Cardiac muscle cell (in vitro differentiated cells and primary cell): ENCODE measurements at regions not wholly inside any gene's neighbourhood (a gene's known extent, or its start where the extent isn't known, plus 50 kb on each side); places are given as distances from the start of the nearest gene placed in this dataset.

Experiments
- DNase-seq, 2 donors: peaks; one replicate each; pipeline versions ENCODE4 v3.0.0 to v3.0.0-alpha.2; 2010 to 2017; ENCODE audit warnings: low read depth in 1 of 2, low spot score in 1 of 2
- H3K27ac ChIP-seq: fragments of 200-600 bp; sonication (generic); 2 replicates; pipeline ENCODE4 v1.5.1; 2016
- H3K27me3 ChIP-seq: fragments of 200-600 bp; sonication (generic); 2 replicates; pipeline ENCODE4 v1.6.0; 2016; ENCODE audit warnings: control low read depth
- H3K36me3 ChIP-seq: fragments of 200-600 bp; sonication (generic); 2 replicates; pipeline ENCODE4 v1.5.1; 2016; ENCODE audit warnings: control low read depth
- H3K4me1 ChIP-seq: fragments of 200-600 bp; sonication (generic); 2 replicates; pipeline ENCODE4 v1.8.1; 2017; ENCODE audit warnings: low read depth, mild to moderate bottlenecking, mixed run types
- H3K4me3 ChIP-seq: fragments of 200-600 bp; sonication (generic); 2 replicates; pipeline ENCODE4 v1.5.1; 2016; ENCODE audit warnings: mild to moderate bottlenecking
- H3K9me3 ChIP-seq: fragments of 200-600 bp; sonication (generic); 2 replicates; pipeline ENCODE4 v1.5.1; 2017; ENCODE audit warnings: low read depth, mild to moderate bottlenecking, control low read depth
- TF ChIP-seq, protein P1 (sequence below): IDR thresholded peaks from 2 replicates; pipeline ENCODE4 v1.5.1; 2012; ENCODE audit warnings: low read depth, mild to moderate bottlenecking, low read length

DNA sequence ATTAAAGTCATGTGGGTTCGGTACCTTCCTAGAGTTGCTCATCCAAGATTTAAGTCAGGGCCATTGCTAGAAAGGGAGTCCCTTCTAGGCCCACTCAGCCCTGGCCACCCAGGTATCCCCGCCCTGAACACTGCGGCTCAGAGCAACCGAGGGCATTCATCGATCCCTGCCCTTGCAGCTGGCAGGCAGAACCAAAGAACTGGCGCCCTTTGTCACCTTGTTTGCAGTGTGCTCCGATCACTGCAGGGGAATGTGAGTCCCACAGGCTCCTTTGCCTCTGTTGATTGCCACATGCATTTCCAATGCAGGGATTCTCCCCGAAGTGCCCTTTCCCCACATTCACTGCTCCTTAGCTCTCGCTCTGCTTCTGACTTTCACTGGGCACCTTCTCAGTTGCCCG lies 108.5 kb downstream of the CMPK2 start:
- H3K4me1 ChIP-seq = no peaks in the 10 kb centered on the region
- no peak for DNase-seq
- H3K9me3 ChIP-seq = no peaks in the 10 kb centered on the region
- TF ChIP-seq, protein P1, sequence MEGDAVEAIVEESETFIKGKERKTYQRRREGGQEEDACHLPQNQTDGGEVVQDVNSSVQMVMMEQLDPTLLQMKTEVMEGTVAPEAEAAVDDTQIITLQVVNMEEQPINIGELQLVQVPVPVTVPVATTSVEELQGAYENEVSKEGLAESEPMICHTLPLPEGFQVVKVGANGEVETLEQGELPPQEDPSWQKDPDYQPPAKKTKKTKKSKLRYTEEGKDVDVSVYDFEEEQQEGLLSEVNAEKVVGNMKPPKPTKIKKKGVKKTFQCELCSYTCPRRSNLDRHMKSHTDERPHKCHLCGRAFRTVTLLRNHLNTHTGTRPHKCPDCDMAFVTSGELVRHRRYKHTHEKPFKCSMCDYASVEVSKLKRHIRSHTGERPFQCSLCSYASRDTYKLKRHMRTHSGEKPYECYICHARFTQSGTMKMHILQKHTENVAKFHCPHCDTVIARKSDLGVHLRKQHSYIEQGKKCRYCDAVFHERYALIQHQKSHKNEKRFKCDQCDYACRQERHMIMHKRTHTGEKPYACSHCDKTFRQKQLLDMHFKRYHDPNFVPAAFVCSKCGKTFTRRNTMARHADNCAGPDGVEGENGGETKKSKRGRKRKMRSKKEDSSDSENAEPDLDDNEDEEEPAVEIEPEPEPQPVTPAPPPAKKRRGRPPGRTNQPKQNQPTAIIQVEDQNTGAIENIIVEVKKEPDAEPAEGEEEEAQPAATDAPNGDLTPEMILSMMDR = no peak
- no peaks in the 10 kb centered on the region for H3K36me3 ChIP-seq
- no peak overlapping the region for H3K4me3 ChIP-seq
- no peak overlapping the region for H3K27ac ChIP-seq
- no peaks in the 10 kb centered on the region for H3K27me3 ChIP-seq

- H3K4me3 ChIP-seq = no peak overlapping the region
- H3K4me1 ChIP-seq = no peaks in the 10 kb centered on the region
- H3K27ac ChIP-seq = no peak overlapping the region
- TF ChIP-seq, protein P1 = no peak
- no peaks in the 10 kb centered on the region for H3K36me3 ChIP-seq
- DNase-seq = no peak
- no peaks in the 10 kb centered on the region for H3K27me3 ChIP-seq
- no peaks in the 10 kb centered on the region for H3K9me3 ChIP-seq
These were observed 106.0 kb downstream of the CMPK2 start for GRCh38 chr2:6759689-6760088.

- no peak overlapping the region for H3K27ac ChIP-seq
- no peaks in the 10 kb centered on the region for H3K27me3 ChIP-seq
- H3K36me3 ChIP-seq = no peaks in the 10 kb centered on the region
- no peaks in the 10 kb centered on the region for H3K9me3 ChIP-seq
- TF ChIP-seq, protein P1 = no peak
- no peak overlapping the region for H3K4me3 ChIP-seq
- H3K4me1 ChIP-seq = no peaks in the 10 kb centered on the region
- DNase-seq = no peak
These were observed 105.6 kb downstream of the CMPK2 start for GRCh38 chr2:6760132-6760531.

DNA sequence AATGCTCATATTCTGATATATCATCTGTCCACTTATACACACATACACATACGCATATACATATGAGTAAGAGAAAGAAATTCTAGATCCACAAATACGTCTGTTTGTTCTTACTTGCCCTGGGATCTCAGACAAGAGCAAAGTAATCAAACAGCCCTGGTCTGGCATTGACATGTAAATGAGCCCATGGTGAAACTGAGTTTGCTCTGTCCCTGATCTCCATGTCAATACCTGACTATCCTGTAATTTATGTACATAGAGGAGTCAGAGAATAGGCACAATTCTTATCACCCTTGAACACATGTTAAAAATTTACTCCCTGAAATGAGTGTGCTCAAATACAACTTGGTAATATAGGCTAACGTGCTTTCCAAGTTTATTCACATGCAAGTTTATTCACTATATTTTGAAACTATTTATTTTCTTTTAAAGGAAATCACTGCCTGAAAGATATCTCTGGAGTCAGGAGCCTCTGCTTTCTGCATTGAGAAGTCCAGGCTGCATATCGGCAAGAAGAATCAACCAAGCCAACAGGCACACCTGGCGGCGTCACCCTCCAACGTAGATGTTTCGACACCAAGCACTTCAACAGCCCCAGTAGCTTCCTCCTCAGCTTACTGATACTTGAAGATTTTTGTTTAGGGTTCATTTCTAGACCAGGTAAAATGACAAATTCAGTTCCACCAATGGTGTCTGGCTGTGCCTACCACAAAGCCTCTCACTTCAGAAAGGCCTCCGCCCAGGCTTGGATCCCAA lies 100.6 kb downstream of the CMPK2 start:
- TF ChIP-seq, protein P1 = no peak
- no peaks in the 10 kb centered on the region for H3K9me3 ChIP-seq
- H3K27me3 ChIP-seq = no peaks in the 10 kb centered on the region
- no peak for DNase-seq
- no peaks in the 10 kb centered on the region for H3K4me1 ChIP-seq
- H3K36me3 ChIP-seq = no peaks in the 10 kb centered on the region
- H3K4me3 ChIP-seq = no peak overlapping the region
- H3K27ac ChIP-seq = no peak overlapping the region

- no peaks in the 10 kb centered on the region for H3K4me1 ChIP-seq
- no peak overlapping the region for H3K27ac ChIP-seq
- H3K36me3 ChIP-seq = no peaks in the 10 kb centered on the region
- H3K27me3 ChIP-seq = peaks cover 5% of the 10 kb centered on the region
- H3K9me3 ChIP-seq = no peaks in the 10 kb centered on the region
- no peak overlapping the region for H3K4me3 ChIP-seq
- TF ChIP-seq, protein P1 = no peak
- DNase-seq = no peak
These were observed 96.4 kb downstream of the CMPK2 start for GRCh38 chr2:6769346-6769745.
